H1 (cell line): ENCODE measurements at regions not wholly inside any gene's neighbourhood (a gene's known extent, or its start where the extent isn't known, plus 50 kb on each side); places are given as distances from the start of the nearest gene placed in this dataset.

ENCODE experiments used
- CTCF ChIA-PET: fragments of 300-600 bp; sonication (Branson Sonifier 250); formaldehyde crosslinking; loops from one replicate; lab custom pipeline; 2021; ENCODE audit not compliant: partially characterized antibody; lab: Charles Lee
- POLR2A ChIA-PET: fragments of 300-600 bp; sonication (Branson Sonifier 250); formaldehyde crosslinking; loops from one replicate; lab custom pipeline; 2021; ENCODE audit warnings: inconsistent platforms; ENCODE audit not compliant: partially characterized antibody; lab: Charles Lee
- DNase-seq, 2 experiments: peaks; one replicate each; pipeline versions ENCODE4 v3.0.0 to v3.0.0-alpha.2; 2010 to 2022; ENCODE audit warnings: low spot score in 2 of 2, low read depth in 1 of 2, mixed read lengths in 1 of 2
- FAIRE-seq: peaks from 2 replicates; lab custom pipeline; 2011; peaks lifted over from hg19 to GRCh38; lab: Jason Lieb, UNC
- H2AFZ ChIP-seq: 2 replicates; pipeline ENCODE4 v1.8.1; 2012; ENCODE audit warnings: low read length, inconsistent platforms
- H2AK5ac ChIP-seq: 2 replicates; pipeline ENCODE4 v1.6.1; 2013; ENCODE audit warnings: low read depth, low read length
- H2BK120ac ChIP-seq: replicated peaks from 2 replicates; pipeline ENCODE3; 2013; ENCODE audit warnings: low read depth, low read length, inconsistent platforms
- H2BK12ac ChIP-seq: 2 replicates; pipeline ENCODE4 v1.6.1; 2013; ENCODE audit warnings: low read depth, low read length
- H2BK15ac ChIP-seq: 2 replicates; pipeline ENCODE4 v1.6.1; 2013; ENCODE audit warnings: low read length
- H2BK20ac ChIP-seq: 2 replicates; pipeline ENCODE4 v1.6.1; 2013; ENCODE audit warnings: low read length
- H2BK5ac ChIP-seq: 2 replicates; pipeline ENCODE4 v1.6.1; 2013; ENCODE audit warnings: low read depth, low read length
- H3K14ac ChIP-seq: 2 replicates; pipeline ENCODE4 v1.6.1; 2013; ENCODE audit warnings: inconsistent platforms; ENCODE audit not compliant: insufficient read length
- H3K18ac ChIP-seq: 2 replicates; pipeline ENCODE4 v1.6.1; 2013; ENCODE audit warnings: low read length; ENCODE audit errors: extremely low read depth
- H3K23ac ChIP-seq: 2 replicates; pipeline ENCODE4 v1.6.1; 2013; ENCODE audit warnings: inconsistent platforms; ENCODE audit not compliant: insufficient read length
- H3K23me2 ChIP-seq: 2 replicates; pipeline ENCODE4 v1.6.1; 2013; ENCODE audit warnings: low read depth, low read length
- H3K27ac ChIP-seq: 2 replicates; pipeline ENCODE4 v1.6.1; 2011; ENCODE audit warnings: low read depth, low read length, inconsistent platforms
- H3K27me3 ChIP-seq, 4 experiments: replicated peaks in 1 of 4; 1 replicate in 1 of 4; 2 replicates in 3 of 4; pipeline versions ENCODE4 v1.6.1 to v1.8.1; 2011 to 2013; ENCODE audit warnings: low read length in 3 of 4, mild to moderate bottlenecking in 3 of 4, inconsistent platforms in 2 of 4, mixed read lengths in 2 of 4, moderate library complexity in 1 of 4; ENCODE audit not compliant: control insufficient read depth in 3 of 4, insufficient read depth in 3 of 4; ENCODE audit errors: extremely low read depth in 1 of 4
- H3K36me3 ChIP-seq, 4 experiments: 2 replicates each; pipeline versions ENCODE4 v1.6.1 to v1.8.1; 2011 to 2013; ENCODE audit warnings: mild to moderate bottlenecking in 4 of 4, low read length in 3 of 4, moderate library complexity in 2 of 4, control low read depth in 1 of 4, inconsistent platforms in 1 of 4; ENCODE audit not compliant: insufficient read depth in 4 of 4, control insufficient read depth in 2 of 4
- H3K4ac ChIP-seq: replicated peaks from 2 replicates; pipeline ENCODE3; 2013; ENCODE audit warnings: low read length, low read depth, mixed read lengths, inconsistent platforms; ENCODE audit not compliant: insufficient read length
- H3K4me1 ChIP-seq, 4 experiments: replicated peaks in 1 of 4; 1 replicate in 1 of 4; 2 replicates in 3 of 4; pipeline versions ENCODE4 v1.6.1 to v1.8.1; 2011 to 2013; ENCODE audit warnings: low read length in 3 of 4, inconsistent platforms in 2 of 4, mixed read lengths in 1 of 4; ENCODE audit not compliant: insufficient read depth in 4 of 4, control insufficient read depth in 3 of 4
- H3K4me2 ChIP-seq, 2 experiments: 2 replicates each; pipeline versions ENCODE4 v1.6.1 to v1.8.1; 2011 to 2013; ENCODE audit warnings: low read depth in 2 of 2, low read length in 2 of 2, control low read depth in 1 of 2, inconsistent platforms in 1 of 2, mild to moderate bottlenecking in 1 of 2; ENCODE audit not compliant: insufficient read depth in 1 of 2
- H3K4me3 ChIP-seq, 4 experiments: fragments of 200-600, 300-600 bp in 1 of 4; sonication (generic), shearing (Covaris generic), sonication (Bioruptor Twin) in 1 of 4; 2 replicates each; pipeline versions ENCODE4 v1.5.1 to v1.8.1; 2011 to 2016; ENCODE audit warnings: low read length in 4 of 4, low read depth in 3 of 4, control low read depth in 2 of 4, inconsistent platforms in 2 of 4, mild to moderate bottlenecking in 2 of 4, mixed read lengths in 1 of 4, moderate library complexity in 1 of 4; ENCODE audit not compliant: insufficient read depth in 2 of 4; ENCODE audit errors: extremely low read depth in 1 of 4
- H3K56ac ChIP-seq: replicated peaks from 2 replicates; pipeline ENCODE3; 2013; ENCODE audit warnings: low read depth, mild to moderate bottlenecking, mixed read lengths, low read length, inconsistent platforms; ENCODE audit not compliant: insufficient read length
- H3K79me1 ChIP-seq: 2 replicates; pipeline ENCODE4 v1.6.1; 2013; ENCODE audit warnings: low read depth, low read length, control low read depth
- H3K79me2 ChIP-seq, 2 experiments: 2 replicates each; pipeline versions ENCODE4 v1.6.1 to v1.8.1; 2012 to 2013; ENCODE audit warnings: low read length in 2 of 2, mild to moderate bottlenecking in 2 of 2, inconsistent platforms in 1 of 2; ENCODE audit not compliant: insufficient read depth in 2 of 2, control insufficient read depth in 1 of 2
- H3K9ac ChIP-seq, 4 experiments: replicated peaks in 1 of 4; 1 replicate in 1 of 4; 2 replicates in 3 of 4; pipeline versions ENCODE4 v1.6.1 to v1.8.1; 2011 to 2013; ENCODE audit warnings: low read depth in 3 of 4, low read length in 3 of 4, control low read depth in 2 of 4, mild to moderate bottlenecking in 2 of 4, moderate library complexity in 2 of 4, inconsistent platforms in 1 of 4; ENCODE audit errors: extremely low read depth in 1 of 4
- H3K9me3 ChIP-seq, 2 experiments: 2 replicates each; pipeline versions ENCODE4 v1.6.1 to v1.8.1; 2012 to 2013; ENCODE audit warnings: mild to moderate bottlenecking in 2 of 2, moderate library complexity in 2 of 2, control low read depth in 1 of 2, inconsistent platforms in 1 of 2, low read depth in 1 of 2, low read length in 1 of 2, mixed read lengths in 1 of 2; ENCODE audit not compliant: insufficient read depth in 2 of 2
- H4K20me1 ChIP-seq, 2 experiments: replicated peaks in 1 of 2; 2 replicates each; pipeline versions ENCODE3 to v1.8.1; 2011 to 2013; ENCODE audit warnings: inconsistent platforms in 2 of 2, low read length in 2 of 2, mild to moderate bottlenecking in 1 of 2; ENCODE audit not compliant: insufficient read depth in 2 of 2, control insufficient read depth in 1 of 2
- H4K5ac ChIP-seq: 2 replicates; pipeline ENCODE4 v1.6.1; 2013; ENCODE audit warnings: low read length, low read depth, mixed read lengths, inconsistent platforms; ENCODE audit not compliant: insufficient read length
- H4K8ac ChIP-seq: 2 replicates; pipeline ENCODE4 v1.8.0; 2013; ENCODE audit warnings: mild to moderate bottlenecking, moderate library complexity, low read length, inconsistent platforms; ENCODE audit not compliant: insufficient read depth; ENCODE audit errors: extremely low read depth
- H4K91ac ChIP-seq: replicated peaks from 2 replicates; pipeline ENCODE3; 2013; ENCODE audit warnings: low read length, mixed read lengths, inconsistent platforms; ENCODE audit not compliant: insufficient read length
- BACH1 ChIP-seq: IDR thresholded peaks from 2 replicates; pipeline ENCODE4 v1.6.1; 2012; ENCODE audit warnings: low read length, improper control_type of control experiment
- CEBPB ChIP-seq: IDR thresholded peaks from 2 replicates; pipeline ENCODE4 v1.6.1; 2012; ENCODE audit warnings: low read depth, low read length
- EGR1 ChIP-seq: IDR thresholded peaks from 2 replicates; pipeline ENCODE4 v1.6.1; 2011; ENCODE audit warnings: low read depth, low read length, borderline replicate concordance
- KDM1A ChIP-seq: fragments of 200-600, 300-600 bp; sonication (generic); IDR thresholded peaks from 2 replicates; pipeline ENCODE4 v1.7.1; 2016; ENCODE audit warnings: mild to moderate bottlenecking, low read length, borderline replicate concordance
- MAFK ChIP-seq: IDR thresholded peaks from 2 replicates; pipeline ENCODE4 v1.6.1; 2012; ENCODE audit warnings: low read depth, mild to moderate bottlenecking, improper control_type of control experiment, low read length
- MAX ChIP-seq: IDR thresholded peaks from 2 replicates; pipeline ENCODE4 v1.6.1; 2012; ENCODE audit warnings: inconsistent platforms
- POU5F1 ChIP-seq: IDR thresholded peaks from 2 replicates; pipeline ENCODE4 v1.6.1; 2011; ENCODE audit warnings: low read depth, mild to moderate bottlenecking, low read length, moderate library complexity
- RBBP5 ChIP-seq: IDR thresholded peaks from 2 replicates; pipeline ENCODE4 v1.7.1; 2012; ENCODE audit warnings: low read depth, mild to moderate bottlenecking, inconsistent platforms, low read length, moderate library complexity, borderline replicate concordance
- SP2 ChIP-seq: IDR thresholded peaks from 2 replicates; pipeline ENCODE4 v1.6.1; 2012; ENCODE audit warnings: mild to moderate bottlenecking, low read length, inconsistent platforms
- TBP ChIP-seq: IDR thresholded peaks from 2 replicates; pipeline ENCODE4 v1.6.1; 2011; ENCODE audit warnings: low read depth, low read length, improper control_type of control experiment
- WGBS, 2 experiments: shearing (Covaris generic) in 1 of 2; methylation state at CpG; one replicate each; pipeline versions ENCODE4 v1.1.6 to v1.1.7; 2013 to 2015; ENCODE audit warnings: low lambda C conversion rate in 2 of 2, mixed read lengths in 2 of 2, inconsistent platforms in 1 of 2, low coverage in 1 of 2, missing lambda C conversion rate in 1 of 2; ENCODE audit not compliant: insufficient replicate concordance in 2 of 2, insufficient coverage in 1 of 2, insufficient read length in 1 of 2; ENCODE audit errors: extremely low coverage in 1 of 2, missing lambda C conversion rate in 1 of 2; 5-methylcytosine and 5-hydroxymethylcytosine counted together

- TF ChIP-seq CEBPB = no peak
- no peak for TF ChIP-seq SP2
- TF ChIP-seq POU5F1 = no peak
- no peak for TF ChIP-seq TBP
- TF ChIP-seq MAX = no peak
- no peak for TF ChIP-seq RBBP5
- TF ChIP-seq EGR1 = no peak
- no peak for TF ChIP-seq KDM1A
- TF ChIP-seq BACH1 = no peak
- TF ChIP-seq MAFK = no peak
- H3K79me2 ChIP-seq = no peaks in the 10 kb centered on the region
- no peak overlapping the region for H4K91ac ChIP-seq
- H3K4ac ChIP-seq = no peak overlapping the region
- no peak overlapping the region for H4K8ac ChIP-seq
- DNase-seq (no peak), FAIRE-seq (no peak)
- H3K27ac ChIP-seq = no peak overlapping the region
- 83% methylated on average over 3 of the region's 3 CpGs; no CpG with 5 or more reads in 1 of the 2 experiments for WGBS, 2 experiments
- no peak overlapping the region for H4K5ac ChIP-seq
- H3K18ac ChIP-seq = no peak overlapping the region
- H2AK5ac ChIP-seq = no peak overlapping the region
- H2BK120ac ChIP-seq = no peak overlapping the region
- CTCF ChIA-PET = interaction anchor here (0.7 kb wide), 1 partner anchor 15 kb away, joined by 3 read pairs; no protein-coding TSS in a partner anchor
- H3K79me1 ChIP-seq = no peaks in the 10 kb centered on the region
- no peak overlapping the region for H2AFZ ChIP-seq
- no peak overlapping the region for H2BK12ac ChIP-seq
- no peaks in the 10 kb centered on the region for H3K36me3 ChIP-seq
- H3K9ac ChIP-seq = no peak overlapping the region
- no peaks in the 10 kb centered on the region for H3K4me1 ChIP-seq
- no peaks in the 10 kb centered on the region for H4K20me1 ChIP-seq
- no peak overlapping the region for H2BK20ac ChIP-seq
- POLR2A ChIA-PET = no interaction called here
- H3K9me3 ChIP-seq = no peaks in the 10 kb centered on the region
- no peak overlapping the region for H3K4me3 ChIP-seq
- no peak overlapping the region for H2BK15ac ChIP-seq
- H3K14ac ChIP-seq = no peak overlapping the region
- H3K56ac ChIP-seq = no peak overlapping the region
- H2BK5ac ChIP-seq = no peak overlapping the region
- peaks cover 1% of the 10 kb centered on the region; the same call in 1 of the 2 replicates for H3K23me2 ChIP-seq
- no peaks in the 10 kb centered on the region for H3K27me3 ChIP-seq
- H3K4me2 ChIP-seq = no peak overlapping the region
- H3K23ac ChIP-seq = no peak overlapping the region
These were observed 1486.2 kb upstream of the SEL1L start for GRCh38 chr14:83019744-83020414.
